M059J (cell line): ENCODE measurements at regions not wholly inside any gene's neighbourhood (a gene's known extent, or its start where the extent isn't known, plus 50 kb on each side); places are given as distances from the start of the nearest gene placed in this dataset.

ENCODE experiments used
- DNase-seq: peaks from one replicate; pipeline ENCODE4 v3.0.0-alpha.2; 2012; ENCODE audit warnings: low read depth

DNA sequence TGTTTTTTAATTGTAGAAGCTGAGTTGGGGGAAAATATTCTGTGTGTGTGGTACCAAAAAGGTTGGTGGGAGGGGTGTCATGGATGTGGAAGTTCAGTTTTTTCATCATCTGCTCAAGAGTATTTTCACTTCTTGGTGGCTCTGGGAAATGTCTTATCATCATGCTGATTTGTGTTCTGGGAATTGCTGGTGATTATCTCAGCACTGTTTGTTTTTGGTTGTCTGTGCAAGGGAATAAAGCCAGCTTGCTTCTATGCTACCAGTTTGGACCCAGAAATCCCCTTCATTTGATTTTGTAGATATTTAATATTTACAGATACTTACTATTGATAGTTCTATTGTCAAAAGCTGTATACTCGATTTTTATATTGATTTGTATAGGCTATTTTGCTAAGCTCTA, 2289.7 kb downstream of the MAT2B start:
- no peak for DNase-seq

DNA sequence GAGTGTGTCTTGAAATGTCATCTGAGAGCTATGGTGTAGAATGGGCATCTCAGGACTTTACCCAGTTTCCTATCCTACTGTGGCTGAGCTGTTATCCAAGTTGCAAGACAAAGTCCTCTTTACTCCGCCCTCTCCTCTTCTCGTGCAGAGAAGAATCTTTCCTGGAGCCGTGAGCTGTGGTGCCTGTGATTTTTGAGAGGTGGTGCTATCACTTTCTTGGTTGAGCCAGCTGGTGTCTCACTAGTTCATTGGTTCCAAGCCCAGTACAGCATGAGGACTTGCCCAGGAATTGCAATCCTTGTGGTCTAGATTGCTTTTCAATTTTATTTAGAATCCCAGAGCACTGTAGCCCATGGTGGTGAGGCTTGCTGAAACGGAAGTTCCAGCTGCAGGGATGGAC, 2300.3 kb downstream of the MAT2B start:
- no peak for DNase-seq

DNA sequence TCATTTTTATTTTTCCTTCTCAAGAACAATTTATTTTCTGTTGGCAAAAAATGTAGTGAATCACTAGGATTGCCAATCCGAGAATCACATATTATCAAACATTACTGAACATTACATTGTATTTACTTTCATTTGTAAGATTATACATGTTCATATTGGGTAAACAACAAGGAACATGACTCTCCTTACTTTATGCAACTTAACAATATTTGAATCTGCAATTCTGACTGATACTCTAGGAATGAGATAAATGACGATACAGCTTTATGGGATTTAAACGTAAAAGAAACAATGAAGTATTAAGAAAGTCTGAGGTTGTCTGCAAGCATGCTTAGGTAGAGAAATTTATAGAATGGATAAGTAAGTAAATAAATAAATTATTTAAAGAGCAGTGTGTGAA, 2302.9 kb downstream of the MAT2B start:
- no peak for DNase-seq

DNA sequence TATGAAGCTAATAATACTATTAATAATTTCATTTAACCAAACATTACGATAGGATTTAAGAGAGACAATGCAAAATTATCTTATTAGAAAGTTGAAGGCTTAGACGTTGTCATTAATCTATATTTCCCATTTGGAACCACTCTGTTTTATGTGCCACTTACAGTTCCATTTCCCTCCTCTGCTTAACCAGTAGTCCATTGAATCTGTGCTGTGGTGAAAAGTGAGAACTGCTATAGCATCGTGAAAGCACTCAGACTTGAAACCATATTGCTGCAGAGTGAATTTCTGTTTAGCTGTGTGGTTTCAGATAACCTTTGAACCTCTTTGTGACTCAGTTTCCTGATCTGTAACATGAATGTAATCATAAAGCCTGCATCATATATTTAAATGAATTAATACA, 2304.5 kb downstream of the MAT2B start:
- DNase-seq, result no peak

DNA sequence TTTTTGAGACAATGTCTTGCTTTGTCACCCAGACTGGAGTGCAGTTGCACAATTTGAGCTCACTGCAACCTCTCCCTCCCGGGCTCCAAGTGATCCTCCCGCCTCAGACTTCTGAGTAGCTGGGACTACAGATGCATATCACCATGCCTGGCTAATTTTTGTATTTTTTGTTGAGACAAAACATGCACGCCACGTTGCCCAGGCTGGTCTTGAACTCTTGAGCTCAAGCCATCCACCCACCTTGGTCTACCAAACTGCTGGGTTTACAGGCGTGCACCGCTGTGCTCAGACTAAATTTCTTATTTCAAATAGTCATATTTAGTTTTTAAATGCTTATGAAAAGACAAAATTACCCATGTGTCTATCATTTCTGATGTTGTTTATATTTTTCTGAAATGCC, 2324.1 kb downstream of the MAT2B start:
- no peak for DNase-seq

DNA sequence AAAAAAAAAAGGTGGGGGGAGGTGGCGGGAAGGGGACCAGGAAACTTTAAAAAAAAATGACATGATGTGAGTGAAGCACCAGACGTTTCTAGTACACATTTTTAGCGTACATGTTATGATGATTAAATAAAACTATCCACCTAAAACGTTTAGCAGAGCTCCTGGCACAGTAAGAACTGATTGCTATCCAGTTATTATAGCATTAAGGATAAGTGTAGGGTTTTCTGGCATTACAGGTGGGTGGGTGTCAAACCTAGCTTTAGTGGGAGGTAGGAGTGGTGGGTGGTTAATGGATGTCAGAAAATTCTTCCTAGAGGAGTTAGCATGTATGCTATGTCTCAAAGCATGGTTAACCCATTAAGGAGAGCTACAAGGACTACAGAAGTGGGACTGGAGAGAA, 2329.5 kb downstream of the MAT2B start:
- no peak for DNase-seq

DNA sequence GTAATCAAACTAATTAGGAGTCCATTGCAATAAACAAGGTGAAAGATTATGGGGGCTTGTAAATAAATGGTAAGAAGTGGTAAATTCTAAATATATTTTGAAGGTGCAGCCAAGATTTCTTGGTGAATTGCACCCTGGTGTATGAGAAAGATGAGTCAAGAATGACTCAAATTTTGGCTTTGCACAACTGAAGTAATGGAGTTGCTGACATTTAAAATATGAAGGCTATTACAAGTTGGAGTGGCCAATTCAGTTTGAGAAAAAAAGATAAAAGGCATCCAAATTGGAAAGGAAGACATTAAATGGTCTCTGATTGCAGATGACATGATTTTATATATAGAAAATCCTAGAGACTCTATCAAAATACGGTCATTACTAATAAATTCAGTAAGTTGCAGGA, 2330.6 kb downstream of the MAT2B start:
- no peak for DNase-seq

DNA sequence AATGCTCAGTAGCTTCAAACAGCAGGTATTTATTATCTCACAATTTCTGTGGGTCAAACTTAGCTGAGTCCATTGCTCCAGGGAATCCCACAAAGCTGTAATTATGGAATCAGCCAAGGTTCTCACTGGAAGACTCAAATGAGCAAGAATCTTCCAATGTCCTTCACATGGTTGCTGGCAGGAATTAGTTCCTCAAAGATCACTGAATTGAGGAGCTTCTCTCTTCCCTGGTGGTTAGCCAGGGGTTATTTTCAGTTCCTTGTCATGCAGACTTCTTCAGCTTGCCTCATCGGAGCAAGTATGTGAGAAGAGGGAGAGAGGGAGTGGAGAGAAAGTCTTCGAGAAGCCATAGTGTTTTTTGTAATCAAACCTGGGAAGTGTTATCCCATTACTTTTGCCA, 2331.9 kb downstream of the MAT2B start:
- DNase-seq, result no peak

DNA sequence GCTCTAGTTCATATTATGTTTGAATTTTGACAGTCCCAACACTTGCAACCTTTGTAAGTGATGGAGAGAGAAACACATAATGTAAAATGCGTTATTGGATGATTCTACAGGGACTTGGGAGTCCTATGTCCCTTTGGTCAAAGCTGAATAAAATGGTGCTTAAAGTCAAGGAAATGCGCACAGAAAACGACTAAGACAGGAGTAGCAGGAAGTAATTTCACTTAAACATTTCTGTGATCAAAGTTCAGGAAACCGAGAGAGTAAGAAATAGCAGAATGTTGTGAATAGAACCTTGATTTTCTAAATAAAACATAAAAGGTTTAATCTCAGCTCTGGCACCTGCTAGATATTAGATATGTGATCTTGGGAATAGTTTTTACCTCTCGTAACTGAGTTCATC, 2339.2 kb downstream of the MAT2B start:
- no peak for DNase-seq

DNA sequence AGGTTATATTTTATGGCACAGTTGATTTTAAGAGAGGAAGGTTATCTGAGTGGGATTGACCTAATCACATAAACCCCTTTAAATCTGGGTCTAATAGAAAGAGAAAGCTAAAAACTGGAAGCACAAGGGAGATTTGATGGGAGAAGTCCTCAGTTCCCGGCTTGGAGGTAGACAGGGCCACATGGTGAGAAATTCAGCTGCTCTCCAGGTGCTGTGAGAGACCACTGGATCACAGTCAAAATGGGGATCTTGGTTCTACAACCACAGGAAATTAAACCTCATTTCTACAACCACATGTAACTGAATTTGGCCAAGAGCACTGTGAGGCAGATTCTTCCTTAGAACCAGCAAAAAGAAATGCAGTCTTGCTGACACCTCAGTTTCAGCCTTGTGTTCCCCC, 2352.7 kb downstream of the MAT2B start:
- DNase-seq, result no peak

DNA sequence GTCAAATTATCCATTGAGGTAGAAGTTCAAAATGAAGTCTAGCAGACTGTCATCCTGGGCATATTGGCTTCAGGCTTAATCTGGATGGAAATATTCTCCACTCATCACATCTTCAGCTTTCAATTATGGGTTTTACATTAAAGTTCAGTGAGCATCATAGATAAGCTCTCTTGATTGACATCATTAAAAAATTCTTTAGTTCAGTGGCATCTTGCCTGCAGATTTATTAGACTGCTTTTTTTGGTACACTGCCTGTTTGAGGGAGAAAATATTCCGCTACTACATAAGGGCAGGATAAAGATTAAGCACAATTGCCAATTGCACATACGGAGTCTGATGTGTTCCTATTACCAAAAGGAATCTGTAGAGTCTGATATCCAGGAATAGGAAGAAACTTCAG, 2353.8 kb downstream of the MAT2B start:
- no peak for DNase-seq

DNA sequence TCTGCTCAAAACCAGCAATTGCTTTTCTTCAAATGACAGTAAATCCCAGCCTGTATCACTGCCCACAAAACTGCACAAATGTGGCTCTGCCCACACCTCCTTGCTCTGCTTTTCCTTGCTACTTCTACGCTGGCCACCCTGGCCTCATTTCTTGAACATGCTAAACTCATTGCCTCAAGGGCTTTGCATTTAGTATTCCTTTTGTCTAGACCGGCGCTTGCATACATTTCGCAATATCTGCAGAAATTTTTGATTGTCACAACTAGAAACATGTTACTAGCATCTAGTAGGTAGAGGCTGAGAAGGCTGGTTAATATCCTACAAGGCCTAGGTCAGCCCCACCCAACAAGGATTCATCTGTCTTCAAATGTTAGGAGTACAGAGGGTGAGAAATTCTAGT, 2357.8 kb downstream of the MAT2B start:
- no peak for DNase-seq

DNA sequence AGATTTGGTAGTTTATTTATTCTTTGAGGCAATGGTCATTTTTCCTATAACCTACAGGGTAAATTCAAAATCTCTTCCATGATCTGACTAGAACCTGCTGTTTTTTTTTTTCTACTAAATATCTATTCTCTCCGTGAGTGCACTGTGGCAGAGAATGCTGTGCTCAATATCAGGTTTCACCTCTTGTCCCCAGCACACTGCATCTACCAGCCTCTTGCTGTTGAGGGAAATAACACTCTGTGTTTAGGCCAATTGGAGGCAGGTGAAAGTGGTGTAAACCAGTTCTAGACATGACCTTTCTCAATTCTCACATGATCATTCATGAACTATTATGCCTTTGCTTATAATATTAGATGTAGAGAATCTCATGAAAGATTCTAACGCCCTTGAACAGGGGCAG, 2365.9 kb downstream of the MAT2B start:
- DNase-seq, result no peak

DNA sequence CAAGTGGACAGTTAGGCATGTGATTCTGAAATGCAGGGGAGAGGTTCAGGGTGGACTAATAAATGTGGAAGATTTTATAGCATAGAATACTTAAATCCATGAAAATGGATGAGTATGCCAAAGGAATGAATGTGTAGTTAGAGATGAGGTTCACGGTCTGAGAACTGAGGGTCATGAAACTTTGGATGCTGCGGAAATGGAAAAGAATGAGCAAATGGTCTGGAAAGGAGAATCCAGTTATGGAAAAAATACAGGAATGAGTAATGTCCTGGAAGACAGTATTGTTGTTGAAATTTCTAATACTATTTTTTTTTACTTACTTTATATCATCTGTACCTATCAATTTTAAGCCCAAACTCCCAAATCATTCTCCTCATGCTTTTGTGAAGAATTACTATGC, 2369.4 kb downstream of the MAT2B start:
- DNase-seq, result no peak

DNA sequence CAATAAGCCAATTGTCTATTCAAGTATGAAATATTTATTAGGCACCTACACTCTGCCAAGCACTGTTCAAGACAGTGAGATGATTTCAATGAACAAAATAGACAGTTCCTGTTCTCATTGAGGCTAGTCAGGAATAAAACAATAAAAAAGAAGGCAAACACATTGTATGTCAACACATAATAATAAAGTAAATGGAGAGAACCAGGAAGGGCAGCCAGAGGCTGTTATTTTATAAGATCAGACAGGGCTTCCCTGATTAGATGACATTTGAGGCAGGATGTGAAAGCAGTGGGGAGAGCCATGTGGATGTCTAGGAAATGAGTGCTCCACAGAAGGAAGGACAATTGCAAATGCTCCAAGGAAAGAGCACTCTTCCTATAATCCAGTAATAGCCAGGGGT, 2371.1 kb downstream of the MAT2B start:
- DNase-seq, result no peak

DNA sequence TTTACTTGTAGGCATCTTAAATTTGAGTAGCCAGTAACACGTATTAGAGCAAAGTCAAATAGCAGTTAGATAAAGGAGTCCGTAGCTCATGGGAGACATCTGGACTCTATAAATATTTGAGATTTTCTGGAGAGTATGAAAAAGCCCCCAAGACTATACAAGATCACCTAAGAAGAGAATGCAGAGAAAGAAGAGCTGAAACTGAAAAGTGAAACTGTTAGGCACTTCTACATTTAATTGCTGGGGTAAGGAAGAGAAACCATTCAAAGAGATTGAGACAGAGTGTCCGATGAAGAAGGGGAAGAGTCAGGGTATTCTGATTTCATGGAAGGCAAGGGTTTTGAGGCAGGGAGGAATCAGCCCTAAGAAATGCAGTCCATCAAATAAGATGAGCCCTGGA, 2372.1 kb downstream of the MAT2B start:
- no peak for DNase-seq

DNA sequence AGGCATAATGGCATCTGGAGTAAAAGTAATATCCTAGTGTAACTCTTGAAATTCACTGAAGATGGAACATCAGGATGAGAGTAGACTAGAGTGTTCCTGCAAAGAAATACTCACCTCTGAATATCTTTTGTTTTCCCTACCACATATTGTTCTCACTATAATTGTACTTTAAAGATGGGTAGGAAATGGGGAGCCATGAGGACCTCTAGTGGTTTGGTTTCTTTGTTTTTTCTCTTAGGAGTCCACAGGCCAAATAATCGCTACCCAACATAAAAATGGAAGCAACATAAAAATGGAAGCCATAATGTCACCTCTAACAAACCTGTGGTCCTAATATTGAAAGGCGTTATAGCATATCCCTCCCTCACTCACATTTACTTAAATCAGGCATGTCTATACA, 2375.8 kb downstream of the MAT2B start:
- DNase-seq, result no peak

DNA sequence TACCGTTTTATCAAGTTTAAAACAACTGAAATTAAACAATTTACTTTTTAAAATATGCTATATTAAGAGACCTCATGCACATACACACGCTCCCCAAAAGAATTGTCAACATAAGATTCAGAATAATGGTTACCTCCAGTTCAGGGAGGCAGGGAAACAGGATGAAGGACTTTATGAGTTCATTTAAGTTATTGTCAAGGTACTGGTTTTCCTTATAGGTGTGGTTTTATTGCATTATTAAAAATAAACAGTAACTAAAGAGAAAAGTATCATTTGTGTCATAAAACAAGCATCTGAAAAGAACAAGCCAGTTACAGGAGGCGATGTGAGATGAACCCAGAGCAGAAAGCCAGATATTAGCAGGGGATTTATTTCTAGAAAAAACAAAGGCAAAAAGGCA, 2376.7 kb downstream of the MAT2B start:
- no peak for DNase-seq

DNA sequence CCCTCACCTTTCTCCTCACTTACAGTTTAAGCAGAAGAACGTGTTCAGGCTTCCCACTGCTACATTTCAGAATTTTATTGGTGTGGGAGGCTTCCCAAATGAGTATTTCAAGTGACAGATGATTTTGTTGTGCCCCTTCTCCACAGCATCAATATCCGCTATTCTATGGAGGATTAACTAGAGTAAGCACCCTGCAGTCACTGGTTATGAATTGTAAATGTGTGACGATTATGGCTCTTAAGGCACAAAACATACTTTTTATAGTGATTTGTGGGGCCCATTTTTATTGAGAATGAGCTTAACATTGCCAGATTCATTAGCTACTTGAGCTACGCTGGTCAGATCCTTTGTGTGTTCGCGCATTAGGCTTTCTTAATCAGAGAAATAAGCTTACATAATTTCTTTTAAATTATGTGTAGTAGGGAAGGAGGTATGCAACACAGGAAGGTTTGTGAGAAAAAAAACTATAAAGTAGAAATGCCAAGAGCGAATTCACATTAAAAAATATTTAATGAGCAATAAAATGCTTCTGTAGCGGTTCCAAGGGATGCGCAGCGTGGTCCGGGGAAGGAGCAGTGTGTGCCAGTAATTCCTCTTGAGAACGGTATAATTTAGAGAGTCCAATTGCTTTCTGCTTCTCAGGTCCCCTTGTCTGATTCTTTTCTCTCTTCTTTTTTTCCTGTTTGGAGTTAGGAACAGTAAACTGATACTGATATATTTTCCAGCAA, 2380.4 kb downstream of the MAT2B start:
- DNase-seq, result no peak

DNA sequence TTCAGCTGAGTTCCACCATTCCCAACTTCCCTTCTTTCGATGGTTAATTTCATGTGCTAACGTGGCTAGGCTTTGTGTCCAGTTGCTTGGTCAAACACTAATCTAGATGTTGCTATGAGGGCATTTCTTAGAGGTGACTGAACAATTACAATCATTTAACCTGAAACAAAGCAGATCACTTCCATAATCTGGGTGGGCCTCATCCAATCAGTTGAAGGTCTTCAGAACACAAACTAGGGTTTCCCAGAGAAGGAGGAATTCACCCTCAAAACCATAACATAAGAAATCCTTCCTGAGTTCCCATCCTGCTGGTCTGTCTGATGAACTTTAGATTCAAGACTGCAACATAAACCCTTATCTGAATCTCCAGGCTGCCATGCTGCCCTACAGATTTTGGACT, 2381.7 kb downstream of the MAT2B start:
- DNase-seq, result no peak

DNA sequence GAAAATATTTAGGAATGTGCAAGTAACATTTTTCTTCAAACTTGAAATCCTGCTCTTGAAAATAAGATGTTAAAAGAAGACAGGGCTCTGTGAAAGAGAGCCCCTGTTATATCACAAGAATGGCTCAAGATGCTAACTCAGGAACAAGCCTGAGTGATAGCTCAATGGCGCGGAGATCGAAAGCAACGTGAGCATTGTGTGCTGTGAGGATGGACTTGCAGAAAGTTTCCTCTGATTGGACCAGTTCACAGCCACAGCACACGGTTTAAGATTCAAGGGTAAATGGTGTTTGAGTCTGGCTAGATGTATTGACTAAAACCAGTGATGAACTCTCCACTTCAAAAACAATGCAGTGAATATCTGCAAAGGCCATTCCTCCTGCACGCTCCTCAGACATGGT, 2387.0 kb downstream of the MAT2B start:
- no peak for DNase-seq

DNA sequence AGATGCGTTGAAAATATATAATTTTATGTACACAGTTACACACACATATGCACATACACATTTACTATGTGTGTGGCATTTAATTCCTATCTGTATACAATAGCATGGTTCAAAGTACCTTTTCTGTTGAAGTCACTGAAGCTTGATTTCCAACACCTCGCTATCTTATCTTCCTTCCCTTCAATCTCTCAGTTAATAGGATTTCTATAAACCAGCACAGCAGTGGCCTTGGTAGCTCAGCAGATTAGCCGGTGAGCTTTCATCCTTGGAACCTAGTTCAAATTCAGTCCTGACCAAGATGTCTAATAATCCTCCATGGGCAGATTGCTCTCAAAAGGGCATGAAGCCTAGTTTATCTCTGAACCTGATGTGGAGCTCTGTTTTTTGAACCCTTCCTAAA, 2389.5 kb downstream of the MAT2B start:
- DNase-seq, result no peak

DNA sequence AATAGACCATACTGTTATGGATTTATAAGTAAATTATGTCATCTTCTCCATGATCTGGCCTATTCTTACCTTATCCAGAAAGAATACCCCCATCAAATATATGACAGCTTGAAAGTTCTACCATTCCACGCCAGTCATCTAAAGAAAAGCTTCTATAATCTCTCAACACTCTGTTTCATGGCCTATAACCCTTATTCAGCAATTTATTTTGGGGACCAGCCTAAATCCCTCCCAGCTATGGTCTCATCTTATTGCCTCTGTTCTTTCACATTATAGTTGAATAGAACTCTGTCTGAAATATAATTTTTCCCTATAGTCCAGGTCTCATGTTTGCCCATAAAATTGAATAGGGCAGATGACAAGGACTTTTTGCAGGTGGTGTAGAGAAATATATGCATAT, 2387.6 kb upstream of the WWC1 start:
- DNase-seq, result no peak

DNA sequence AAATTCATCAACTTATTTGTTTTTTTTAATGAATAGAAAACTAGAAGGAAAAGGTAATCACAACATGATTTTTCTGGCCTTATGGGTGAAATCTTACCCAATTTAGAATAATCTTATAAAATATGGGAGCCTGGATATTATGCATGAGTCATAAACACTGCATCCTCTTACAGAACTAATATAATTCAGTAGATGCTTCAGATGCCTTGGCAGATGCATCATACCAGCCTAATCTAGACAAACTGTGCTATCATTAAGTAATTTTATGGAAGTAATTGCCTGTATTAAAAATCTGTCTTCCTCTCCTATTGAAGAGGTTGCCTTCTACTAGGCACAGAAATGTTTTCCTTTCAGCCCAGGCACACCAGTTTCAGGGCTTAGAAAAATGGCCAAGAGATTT, 2384.6 kb upstream of the WWC1 start:
- DNase-seq, result no peak

DNA sequence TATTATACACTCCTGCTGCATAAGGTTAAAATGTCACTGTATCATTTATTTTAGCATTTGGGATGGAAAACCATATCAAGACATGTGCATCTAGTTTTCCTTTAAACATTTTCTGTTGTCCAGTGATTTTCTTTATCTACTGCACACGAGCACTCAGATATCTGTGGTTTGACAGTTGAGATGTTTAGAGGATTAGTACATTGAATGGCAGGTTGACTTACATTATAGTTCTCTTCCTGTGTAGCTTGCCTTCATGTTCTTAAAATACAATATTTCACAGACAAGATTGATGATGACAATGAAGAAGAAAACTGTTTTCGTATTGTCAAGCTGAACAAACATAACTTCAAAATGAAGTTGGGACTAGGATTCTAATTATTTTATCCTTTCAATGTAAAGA, 2378.4 kb upstream of the WWC1 start:
- DNase-seq, result no peak
